ENCODE measurements at regions not wholly inside any gene's neighbourhood (a gene's known extent, or its start where the extent isn't known, plus 50 kb on each side); places are given as distances from the start of the nearest gene placed in this dataset.

DNA sequence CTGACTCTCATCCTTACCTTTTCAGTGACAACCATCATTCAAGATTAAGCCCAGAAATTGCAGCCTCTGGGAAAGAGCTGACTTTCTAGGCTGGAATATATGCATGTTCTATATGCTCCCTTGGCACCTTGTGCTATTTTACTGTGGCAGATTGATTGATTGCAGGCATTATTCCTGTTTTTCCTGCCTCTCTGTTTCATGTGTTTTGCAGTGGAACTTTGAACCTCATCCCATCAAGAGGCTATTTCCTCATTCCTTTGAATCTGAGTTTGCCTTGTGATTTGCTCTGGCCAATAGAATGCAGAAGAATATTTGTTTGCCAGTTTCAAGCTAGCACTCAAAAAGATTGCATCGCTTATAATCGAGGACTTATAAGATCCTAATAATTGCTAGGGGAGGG lies 174.8 kb upstream of the DCN start:
- TF ChIP-seq, protein P1, sequence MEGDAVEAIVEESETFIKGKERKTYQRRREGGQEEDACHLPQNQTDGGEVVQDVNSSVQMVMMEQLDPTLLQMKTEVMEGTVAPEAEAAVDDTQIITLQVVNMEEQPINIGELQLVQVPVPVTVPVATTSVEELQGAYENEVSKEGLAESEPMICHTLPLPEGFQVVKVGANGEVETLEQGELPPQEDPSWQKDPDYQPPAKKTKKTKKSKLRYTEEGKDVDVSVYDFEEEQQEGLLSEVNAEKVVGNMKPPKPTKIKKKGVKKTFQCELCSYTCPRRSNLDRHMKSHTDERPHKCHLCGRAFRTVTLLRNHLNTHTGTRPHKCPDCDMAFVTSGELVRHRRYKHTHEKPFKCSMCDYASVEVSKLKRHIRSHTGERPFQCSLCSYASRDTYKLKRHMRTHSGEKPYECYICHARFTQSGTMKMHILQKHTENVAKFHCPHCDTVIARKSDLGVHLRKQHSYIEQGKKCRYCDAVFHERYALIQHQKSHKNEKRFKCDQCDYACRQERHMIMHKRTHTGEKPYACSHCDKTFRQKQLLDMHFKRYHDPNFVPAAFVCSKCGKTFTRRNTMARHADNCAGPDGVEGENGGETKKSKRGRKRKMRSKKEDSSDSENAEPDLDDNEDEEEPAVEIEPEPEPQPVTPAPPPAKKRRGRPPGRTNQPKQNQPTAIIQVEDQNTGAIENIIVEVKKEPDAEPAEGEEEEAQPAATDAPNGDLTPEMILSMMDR (conservative IDR thresholded peaks at IDR 0.05; ENCODE audit: low read length), result no peak
- no peak overlapping the region for H3K4me3 ChIP-seq (ENCODE audit: low read length)
- no peak for DNase-seq (ENCODE audit: low read depth)

- no peak for DNase-seq (ENCODE audit: low read depth)
- TF ChIP-seq, protein P1 (conservative IDR thresholded peaks at IDR 0.05; ENCODE audit: low read length), result no peak
- no peak overlapping the region for H3K4me3 ChIP-seq (ENCODE audit: low read length)
Observed at GRCh38 chr12:91356405-91356804, 173.8 kb upstream of the DCN start.

- TF ChIP-seq, protein P1 (conservative IDR thresholded peaks at IDR 0.05; ENCODE audit: low read length), result peak; percentile 99
- DNase-seq (ENCODE audit: low read depth), result peak; percentile 77
- no peak overlapping the region for H3K4me3 ChIP-seq (ENCODE audit: low read length)
Observed at GRCh38 chr12:91355150-91356006, 172.8 kb upstream of the DCN start.

- H3K4me3 ChIP-seq (ENCODE audit: low read length), result no peak overlapping the region
- no peak for DNase-seq (ENCODE audit: low read depth)
- TF ChIP-seq, protein P1 (conservative IDR thresholded peaks at IDR 0.05; ENCODE audit: low read length), result no peak
Observed at GRCh38 chr12:91353266-91353665, 170.6 kb upstream of the DCN start.

- no peak overlapping the region for H3K4me3 ChIP-seq (ENCODE audit: low read length)
- DNase-seq (ENCODE audit: low read depth), result peak; percentile 44
- TF ChIP-seq, protein P1 (conservative IDR thresholded peaks at IDR 0.05; ENCODE audit: low read length), result no peak
Observed at GRCh38 chr12:91349476-91349875, 166.9 kb upstream of the DCN start.

GRCh38 chr12:91347481-91348214 lies 165.0 kb upstream of the DCN start:
- no peak overlapping the region for H3K4me3 ChIP-seq (ENCODE audit: low read length)
- DNase-seq (ENCODE audit: low read depth), result peak; percentile 92
- TF ChIP-seq, protein P1 (conservative IDR thresholded peaks at IDR 0.05; ENCODE audit: low read length), result no peak

Measured in AG10803 (cell line).